Activated naive CD4-positive, alpha-beta T cell treated with anti-CD3 and anti-CD28 coated beads for 36 hours (primary cell): ENCODE measurements at regions not wholly inside any gene's neighbourhood (a gene's known extent, or its start where the extent isn't known, plus 50 kb on each side); places are given as distances from the start of the nearest gene placed in this dataset.

Source experiments
- CTCF ChIA-PET: fragments of 350-600 bp; sonication (Branson Sonifier 250); formaldehyde crosslinking; loops from one replicate; lab custom pipeline; 2021; ENCODE audit warnings: antibody characterized with exemption; lab: Charles Lee
- DNase-seq: peaks from one replicate; pipeline ENCODE4 v3.0.0-alpha.2; 2020
- H3K27ac Mint-ChIP-seq: one replicate; pipeline ENCODE4 v1.8.0; 2021; ENCODE audit warnings: mild to moderate bottlenecking, mixed read lengths
- H3K27me3 Mint-ChIP-seq: one replicate; pipeline ENCODE4 v1.8.0; 2021; ENCODE audit warnings: low read depth, mixed read lengths
- H3K36me3 Mint-ChIP-seq: one replicate; pipeline ENCODE4 v1.8.0; 2021; ENCODE audit warnings: low read depth, mixed read lengths
- H3K4me1 Mint-ChIP-seq: one replicate; pipeline ENCODE4 v1.8.0; 2021; ENCODE audit warnings: low read depth, mixed read lengths
- H3K4me3 Mint-ChIP-seq: one replicate; pipeline ENCODE4 v1.8.0; 2021; ENCODE audit warnings: mild to moderate bottlenecking, moderate library complexity, mixed read lengths
- H3K9me3 Mint-ChIP-seq: one replicate; pipeline ENCODE4 v1.8.0; 2021; ENCODE audit warnings: mixed read lengths
- intact Hi-C: fragments of 100-400 bp; cut with micrococcal nuclease; formaldehyde crosslinking; loops from one replicate; pipeline ENCODE4 v1.15.1; 2023

DNA sequence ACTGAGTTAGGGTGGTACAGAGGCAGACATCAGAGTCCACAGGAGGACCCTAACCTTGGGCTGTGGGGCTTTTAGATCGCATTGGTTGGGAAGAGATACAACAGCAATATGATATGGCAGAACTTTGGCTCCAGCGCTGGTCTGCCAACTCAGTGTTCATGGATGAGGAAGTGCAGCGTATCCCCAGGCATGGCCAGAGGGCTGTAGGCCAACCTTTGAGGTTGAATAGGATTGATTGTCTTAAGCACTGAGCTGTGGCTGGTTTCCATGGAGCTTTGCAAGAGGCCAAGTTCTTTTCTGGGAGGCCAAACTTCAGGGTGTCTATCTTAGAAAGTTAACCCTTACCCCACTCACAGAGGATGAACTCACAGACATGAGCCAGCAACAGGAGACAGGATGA is 144.1 kb upstream of the TMTC4 start:
- peaks cover 7% of the 10 kb centered on the region for H3K9me3 Mint-ChIP-seq
- no peaks in the 10 kb centered on the region for H3K36me3 Mint-ChIP-seq
- CTCF ChIA-PET, result interaction anchor here (0.6 kb wide), 1 partner anchor 1545 kb away, joined by 3 read pairs; no protein-coding TSS in a partner anchor
- no peak overlapping the region for H3K27ac Mint-ChIP-seq
- intact Hi-C loops, result no loop called here
- H3K4me1 Mint-ChIP-seq, result no peaks in the 10 kb centered on the region
- peaks cover 11% of the 10 kb centered on the region for H3K27me3 Mint-ChIP-seq
- H3K4me3 Mint-ChIP-seq, result no peak overlapping the region
- DNase-seq, result no peak

DNA sequence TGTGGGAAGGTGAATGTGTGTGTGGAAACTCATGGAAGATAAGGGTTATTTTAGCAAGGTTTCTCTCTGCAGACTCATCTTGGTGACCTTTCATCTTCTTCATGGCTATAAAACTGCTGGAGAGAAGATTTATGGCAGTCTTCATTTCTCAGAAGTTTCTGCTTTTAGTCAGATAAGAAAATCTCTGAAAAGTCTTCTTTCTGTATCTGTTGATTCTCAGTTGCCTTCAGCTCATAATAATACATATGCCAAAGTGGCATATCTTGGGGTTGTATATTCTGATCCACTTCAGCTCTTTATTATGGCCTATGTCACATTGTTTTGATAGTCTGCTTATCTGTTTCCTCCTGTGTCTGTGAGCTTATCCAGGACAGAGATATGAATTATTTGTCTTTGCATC is 143.3 kb upstream of the TMTC4 start:
- Mint-ChIP-seq H3K4me3 (no peak overlapping the region), H3K27ac (no peak overlapping the region), H3K36me3 (no peaks in the 10 kb centered on the region), H3K4me1 (no peaks in the 10 kb centered on the region), H3K27me3 (peaks cover 9% of the 10 kb centered on the region), H3K9me3 (peaks cover 7% of the 10 kb centered on the region)
- CTCF ChIA-PET, result interaction anchor here (0.6 kb wide), 1 partner anchor 245 kb away, joined by 3 read pairs; no protein-coding TSS in a partner anchor
- intact Hi-C loops, result no loop called here
- DNase-seq, result no peak

DNA sequence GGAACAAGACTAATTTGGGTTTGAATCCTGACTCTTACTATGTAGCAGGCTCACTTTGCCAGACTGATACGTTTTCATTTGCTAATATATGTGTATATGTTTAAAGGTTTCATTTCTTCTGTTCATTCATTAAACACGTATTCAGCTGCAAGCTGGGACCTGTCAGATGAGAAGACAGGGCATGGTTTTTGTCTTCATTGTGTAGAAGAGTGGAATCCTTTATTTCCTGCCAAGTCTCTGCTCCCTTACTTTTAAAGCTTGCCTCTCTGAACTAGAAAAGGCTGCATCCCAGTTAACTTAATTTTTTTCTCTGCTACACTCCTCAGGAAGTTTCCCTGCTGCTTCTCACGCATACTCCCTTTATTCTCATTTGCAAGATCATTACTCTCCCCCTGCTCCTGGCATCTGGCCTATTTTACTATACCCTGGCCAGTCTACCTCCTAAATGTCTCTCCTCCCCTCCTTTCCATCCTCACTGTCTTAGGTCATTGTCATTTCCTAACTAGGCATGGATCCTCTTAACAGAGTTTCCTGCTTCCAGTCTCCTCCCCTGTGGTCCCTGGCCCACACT is 141.0 kb upstream of the TMTC4 start:
- Mint-ChIP-seq H3K4me1 (no peaks in the 10 kb centered on the region), H3K36me3 (no peaks in the 10 kb centered on the region), H3K9me3 (peaks cover 7% of the 10 kb centered on the region), H3K27me3 (peaks cover 18% of the 10 kb centered on the region), H3K27ac (no peak overlapping the region), H3K4me3 (no peak overlapping the region)
- intact Hi-C loops, result no loop called here
- CTCF ChIA-PET, result no interaction called here
- no peak for DNase-seq

DNA sequence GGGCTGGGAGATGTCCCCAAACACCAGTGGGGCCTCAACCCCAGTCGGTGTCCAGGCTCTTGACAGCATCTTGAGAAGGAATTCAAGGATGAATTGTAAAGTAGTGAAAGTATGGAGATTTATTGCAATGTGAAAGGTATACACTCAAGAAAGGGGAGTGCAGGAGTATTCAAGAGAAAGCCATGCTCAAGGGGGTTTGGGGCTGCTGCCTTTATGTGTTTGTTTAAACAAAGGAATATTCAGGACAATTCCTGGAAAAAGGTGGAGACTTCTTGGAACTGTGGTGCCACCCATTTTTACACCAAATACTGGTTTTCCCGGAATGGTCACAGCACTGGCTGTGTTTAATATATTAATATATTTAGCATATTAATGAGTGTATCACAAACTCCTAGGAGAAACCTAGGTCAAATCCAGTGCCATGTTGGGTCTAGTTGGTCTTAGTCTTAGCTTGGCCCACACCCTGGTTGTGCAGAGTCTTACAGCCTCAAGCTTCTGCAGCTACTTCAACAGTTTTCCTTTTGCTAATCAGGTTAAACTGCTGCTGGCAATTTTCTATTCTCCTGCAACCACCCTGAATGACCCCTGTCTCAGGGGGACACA is 138.5 kb upstream of the TMTC4 start:
- Mint-ChIP-seq H3K9me3 (peaks cover 7% of the 10 kb centered on the region), H3K27me3 (peaks cover 20% of the 10 kb centered on the region), H3K4me3 (no peak overlapping the region), H3K27ac (no peak overlapping the region), H3K4me1 (no peaks in the 10 kb centered on the region), H3K36me3 (no peaks in the 10 kb centered on the region)
- DNase-seq, result no peak
- intact Hi-C loops, result no loop called here
- CTCF ChIA-PET, result no interaction called here

DNA sequence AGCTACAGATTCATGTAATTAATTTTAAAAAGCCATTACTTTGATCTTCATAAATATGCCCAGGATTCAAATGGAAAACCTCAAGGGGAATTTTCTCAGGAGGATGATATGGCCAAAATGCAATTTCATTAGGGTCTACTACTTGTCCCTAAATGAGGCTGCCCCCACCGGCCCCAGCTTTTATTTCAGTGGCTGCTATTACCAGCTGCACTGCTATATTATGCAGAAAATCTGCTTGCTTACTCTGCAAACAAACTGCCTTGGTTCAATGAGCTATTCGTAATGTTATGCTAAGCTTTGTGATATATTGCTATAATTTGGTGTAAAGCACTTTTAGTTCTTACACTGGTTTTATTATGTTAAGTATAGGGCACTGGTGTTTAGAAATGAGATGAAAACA is 137.3 kb upstream of the TMTC4 start:
- Mint-ChIP-seq H3K27me3 (peaks cover 22% of the 10 kb centered on the region), H3K36me3 (no peaks in the 10 kb centered on the region), H3K4me3 (no peak overlapping the region), H3K4me1 (no peaks in the 10 kb centered on the region), H3K9me3 (no peaks in the 10 kb centered on the region), H3K27ac (no peak overlapping the region)
- intact Hi-C loops, result no loop called here
- CTCF ChIA-PET, result interaction anchor here (0.6 to 1.3 kb wide), 2 partner anchors 16 to 471 kb away, joined by 3 to 4 read pairs; no protein-coding TSS in a partner anchor
- DNase-seq, result no peak

DNA sequence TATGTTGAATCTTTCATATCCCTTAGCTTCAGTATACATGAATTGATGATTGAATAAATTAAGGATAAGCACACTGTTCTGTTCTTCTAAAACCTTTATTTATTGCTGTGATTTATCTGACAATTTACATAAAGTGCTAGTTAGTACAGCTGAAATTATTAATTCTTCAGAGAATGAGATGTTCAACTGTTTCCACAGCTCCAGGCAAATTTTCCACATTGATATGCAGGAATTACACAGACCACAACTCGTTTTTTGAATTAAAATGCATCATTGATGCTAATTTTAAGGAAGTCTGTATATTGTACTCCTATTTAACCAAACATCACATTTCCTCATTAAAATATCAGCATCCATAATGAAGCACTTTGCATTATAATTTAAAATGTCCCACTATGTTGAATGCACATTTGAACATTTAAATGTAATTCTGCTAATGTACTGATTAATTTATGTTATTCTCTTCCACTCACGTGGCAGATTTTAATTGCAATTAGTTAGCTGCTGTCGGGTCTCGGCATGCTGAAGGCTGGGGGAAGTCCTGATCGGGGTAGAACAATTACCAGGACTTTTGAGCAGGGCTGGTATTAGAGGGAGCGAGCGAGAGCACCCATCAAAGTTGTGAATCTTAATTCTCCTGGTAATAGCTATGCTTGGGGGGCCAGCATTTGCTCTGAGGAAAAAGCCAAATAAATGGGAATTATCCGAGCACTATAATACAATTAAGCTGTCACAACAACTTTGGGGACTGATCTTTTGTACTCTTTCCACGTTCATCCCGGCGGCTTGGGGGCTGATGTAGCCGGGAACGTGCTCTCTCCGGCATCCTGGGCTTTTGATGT is 136.7 kb upstream of the TMTC4 start:
- Mint-ChIP-seq H3K9me3 (no peaks in the 10 kb centered on the region), H3K4me1 (no peaks in the 10 kb centered on the region), H3K36me3 (no peaks in the 10 kb centered on the region), H3K4me3 (no peak overlapping the region), H3K27ac (no peak overlapping the region), H3K27me3 (peaks cover 22% of the 10 kb centered on the region)
- CTCF ChIA-PET, result interaction anchor here (1.3 kb wide), 1 partner anchor 15 kb away, joined by 3 read pairs; no protein-coding TSS in a partner anchor
- DNase-seq, result no peak
- intact Hi-C loops, result no loop called here

DNA sequence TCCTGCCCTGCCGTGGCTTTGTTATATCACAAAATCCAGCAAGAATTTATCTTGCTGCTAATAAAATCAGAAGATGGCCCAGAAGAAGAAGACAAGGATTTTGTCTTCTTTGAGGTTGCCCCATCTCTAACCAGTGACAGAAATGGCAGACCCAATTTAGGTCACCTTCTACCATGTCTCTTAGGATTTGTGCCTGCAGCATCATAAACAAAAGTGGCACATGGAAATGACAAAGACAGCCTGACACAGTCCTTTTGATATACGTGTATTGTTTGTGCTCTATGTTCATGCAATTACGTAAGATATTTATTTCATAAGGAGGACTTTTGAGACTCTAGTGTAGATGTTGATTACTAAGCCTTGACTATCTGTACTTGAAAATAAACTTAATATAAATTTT is 135.9 kb upstream of the TMTC4 start:
- CTCF ChIA-PET, result no interaction called here
- Mint-ChIP-seq H3K4me1 (no peaks in the 10 kb centered on the region), H3K9me3 (no peaks in the 10 kb centered on the region), H3K27me3 (peaks cover 18% of the 10 kb centered on the region), H3K36me3 (no peaks in the 10 kb centered on the region), H3K27ac (no peak overlapping the region), H3K4me3 (no peak overlapping the region)
- no peak for DNase-seq
- intact Hi-C loops, result no loop called here

DNA sequence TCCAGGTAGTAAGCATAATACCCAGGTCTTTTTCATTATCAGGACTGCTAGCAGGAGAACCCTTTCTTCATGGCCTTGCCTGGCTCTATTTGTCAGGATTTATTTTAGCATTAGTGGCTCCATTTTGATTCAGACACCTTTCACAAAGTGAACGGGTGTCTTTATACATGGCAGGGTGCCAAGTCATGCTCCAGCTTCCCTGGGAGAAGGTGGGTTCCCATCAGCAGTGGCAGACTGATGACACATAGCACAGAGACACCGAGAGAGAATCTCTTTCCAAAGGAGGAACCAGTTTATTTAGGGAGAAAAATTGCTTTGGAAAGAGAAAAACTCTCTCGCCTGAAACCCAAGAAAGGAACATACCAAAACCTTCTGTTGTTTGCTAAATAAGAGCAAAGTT is 135.3 kb upstream of the TMTC4 start:
- DNase-seq, result no peak
- Mint-ChIP-seq H3K4me1 (no peaks in the 10 kb centered on the region), H3K4me3 (no peak overlapping the region), H3K27ac (no peak overlapping the region), H3K27me3 (peaks cover 17% of the 10 kb centered on the region), H3K36me3 (no peaks in the 10 kb centered on the region), H3K9me3 (no peaks in the 10 kb centered on the region)
- CTCF ChIA-PET, result no interaction called here
- intact Hi-C loops, result no loop called here

DNA sequence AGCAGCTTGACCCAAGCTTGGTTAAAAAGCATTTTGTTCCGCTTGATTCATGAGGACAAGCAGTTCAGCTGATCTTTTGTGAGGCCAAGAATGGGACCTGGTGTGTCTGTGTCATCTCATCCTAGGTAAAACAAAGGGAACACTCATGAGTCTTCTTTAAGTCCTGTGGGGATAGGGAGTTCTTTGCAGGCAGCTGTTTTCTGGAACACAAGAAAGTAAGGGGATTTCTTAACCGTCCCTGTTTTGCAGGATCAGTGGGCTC is 134.5 kb upstream of the TMTC4 start:
- Mint-ChIP-seq H3K4me3 (no peak overlapping the region), H3K27me3 (peaks cover 15% of the 10 kb centered on the region), H3K9me3 (no peaks in the 10 kb centered on the region), H3K4me1 (no peaks in the 10 kb centered on the region), H3K27ac (no peak overlapping the region), H3K36me3 (no peaks in the 10 kb centered on the region)
- CTCF ChIA-PET, result no interaction called here
- intact Hi-C loops, result no loop called here
- no peak for DNase-seq

DNA sequence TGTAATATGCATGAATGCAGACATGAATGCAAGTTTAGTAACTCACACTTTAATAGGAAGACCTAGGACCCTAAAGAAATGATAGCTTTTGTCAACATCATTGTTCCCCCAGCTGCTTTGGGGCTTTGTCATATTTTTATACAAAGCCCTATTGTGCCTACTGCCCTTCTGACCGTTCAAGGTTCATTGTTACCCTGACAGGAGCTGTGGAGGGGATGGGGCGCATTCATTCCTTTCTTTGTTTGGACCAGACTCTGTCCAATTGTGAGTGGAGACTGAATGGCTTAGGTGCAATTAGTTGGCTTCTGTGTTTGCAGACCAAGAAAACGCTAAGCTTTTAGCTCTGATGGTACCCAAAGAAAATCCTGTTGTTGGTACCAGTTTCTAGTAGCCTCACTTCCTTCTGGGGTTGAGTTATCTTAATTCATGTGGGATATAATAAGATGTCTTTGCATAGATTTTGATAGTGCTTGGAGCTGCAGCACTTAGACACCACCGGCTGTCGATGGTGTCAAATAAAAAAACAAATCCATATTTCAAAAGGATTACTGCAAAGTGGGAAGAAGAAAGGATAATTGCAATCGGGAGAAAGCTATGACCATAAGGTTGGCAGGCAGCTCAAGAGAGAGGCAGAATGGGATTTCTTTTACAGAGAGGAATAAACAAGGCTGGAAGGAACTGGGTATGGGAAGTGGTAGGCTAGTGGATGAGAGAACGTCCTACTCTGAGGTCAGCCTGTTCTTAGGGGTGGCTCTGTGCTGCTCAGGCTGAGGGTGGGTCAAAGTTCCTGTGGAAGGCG is 133.9 kb upstream of the TMTC4 start:
- H3K27me3 Mint-ChIP-seq, result peaks cover 15% of the 10 kb centered on the region
- H3K9me3 Mint-ChIP-seq, result no peaks in the 10 kb centered on the region
- H3K4me1 Mint-ChIP-seq, result no peaks in the 10 kb centered on the region
- DNase-seq, result no peak
- H3K36me3 Mint-ChIP-seq, result no peaks in the 10 kb centered on the region
- CTCF ChIA-PET, result no interaction called here
- no peak overlapping the region for H3K4me3 Mint-ChIP-seq
- no peak overlapping the region for H3K27ac Mint-ChIP-seq
- intact Hi-C loops, result no loop called here

DNA sequence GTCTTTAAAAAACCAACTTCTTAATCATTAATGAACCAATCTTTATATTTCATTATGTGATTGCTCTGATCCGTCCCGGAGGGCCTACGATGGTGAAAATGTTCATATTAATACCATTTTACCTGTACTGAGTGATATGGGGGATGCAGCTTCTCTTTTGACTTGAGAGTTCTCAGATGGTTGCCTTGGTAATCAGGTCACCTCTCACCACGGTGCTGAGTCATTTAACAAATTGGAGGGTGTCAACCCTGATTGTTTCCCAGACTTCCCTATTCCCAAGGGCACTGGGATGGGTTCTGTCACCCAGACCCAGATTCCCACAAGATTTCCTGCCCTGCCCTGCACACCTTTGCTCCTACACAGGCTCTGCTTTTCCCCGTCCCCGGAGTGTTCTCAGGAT is 128.5 kb upstream of the TMTC4 start:
- intact Hi-C loops, result no loop called here
- no peak overlapping the region for H3K4me3 Mint-ChIP-seq
- no peak for DNase-seq
- no peaks in the 10 kb centered on the region for H3K36me3 Mint-ChIP-seq
- no peak overlapping the region for H3K27ac Mint-ChIP-seq
- no peaks in the 10 kb centered on the region for H3K9me3 Mint-ChIP-seq
- H3K27me3 Mint-ChIP-seq, result peaks cover 5% of the 10 kb centered on the region
- CTCF ChIA-PET, result no interaction called here
- H3K4me1 Mint-ChIP-seq, result no peaks in the 10 kb centered on the region

DNA sequence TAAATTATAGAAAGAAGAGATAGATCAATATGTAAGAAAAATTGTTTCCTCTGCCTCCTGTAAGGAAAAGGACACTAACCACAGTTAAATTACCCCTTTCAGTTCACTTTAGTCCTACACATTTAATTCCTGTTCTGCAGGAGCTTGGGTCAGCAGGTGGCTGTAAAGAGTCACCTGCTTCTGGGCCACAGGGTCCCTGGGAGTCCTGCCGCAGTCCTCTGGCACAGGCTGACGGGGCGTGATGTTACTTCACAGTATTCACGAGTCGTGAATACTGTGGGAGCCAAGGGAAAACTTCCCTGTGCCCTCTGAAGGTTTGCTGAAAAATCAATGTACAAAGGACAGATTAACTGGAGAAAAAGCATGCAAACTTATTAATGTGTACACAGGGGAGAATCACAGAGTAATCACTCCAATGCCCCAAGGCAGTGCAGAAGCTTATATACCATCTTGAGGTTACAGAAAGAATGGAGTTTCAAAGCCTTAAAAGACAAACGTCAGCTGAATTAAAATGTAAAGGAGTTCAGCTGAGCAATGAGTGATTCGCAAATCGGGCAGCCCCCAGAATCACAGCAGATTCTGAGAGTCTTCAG is 125.8 kb upstream of the TMTC4 start:
- CTCF ChIA-PET, result interaction anchor here (1.2 kb wide), 1 partner anchor 228 kb away, joined by 3 read pairs; no protein-coding TSS in a partner anchor
- Mint-ChIP-seq H3K4me1 (no peaks in the 10 kb centered on the region), H3K4me3 (no peak overlapping the region), H3K27ac (no peak overlapping the region), H3K27me3 (peaks cover 8% of the 10 kb centered on the region), H3K36me3 (no peaks in the 10 kb centered on the region), H3K9me3 (peaks cover 5% of the 10 kb centered on the region)
- DNase-seq, result no peak
- intact Hi-C loops, result no loop called here
